Thyroid gland (tissue), 4 donors: ENCODE measurements at regions not wholly inside any gene's neighbourhood (a gene's known extent, or its start where the extent isn't known, plus 50 kb on each side); places are given as distances from the start of the nearest gene placed in this dataset.

Experiments used
- DNase-seq, 2 donors: peaks; one replicate each; pipeline ENCODE4 v3.0.0-alpha.2; 2019
- H3K27ac ChIP-seq, 3 donors: fragments of 200-600 bp; sonication (generic); 1 replicate in 2 of 3; 2 replicates in 1 of 3; pipeline ENCODE4 v1.5.1; 2016 to 2019; ENCODE audit warnings: mild to moderate bottlenecking in 1 of 3, moderate library complexity in 1 of 3
- H3K27me3 ChIP-seq: fragments of 200-600 bp; sonication (generic); one replicate; pipeline ENCODE4 v1.5.1; 2019
- H3K36me3 ChIP-seq, 2 donors: fragments of 200-600 bp; sonication (generic); one replicate each; pipeline ENCODE4 v1.5.1; 2016 to 2019
- H3K4me1 ChIP-seq, 2 donors: fragments of 200-600 bp; sonication (generic); one replicate each; pipeline ENCODE4 v1.5.1; 2017 to 2019
- H3K4me3 ChIP-seq, 3 donors: fragments of 200-600 bp; sonication (generic); replicated peaks in 1 of 3; 1 replicate in 2 of 3; 2 replicates in 1 of 3; pipeline ENCODE4 v1.5.1; 2016; ENCODE audit warnings: mild to moderate bottlenecking in 1 of 3
- H3K9me3 ChIP-seq: fragments of 200-600 bp; sonication (generic); one replicate; pipeline ENCODE4 v1.5.1; 2017
- CTCF ChIP-seq, 6 experiments: fragments of 200-600 bp in 3 of 6; fragments of 450-650 bp in 3 of 6; sonication (generic) in 3 of 6; IDR thresholded peaks; one replicate each; pipeline ENCODE4 v1.5.1; 2016 to 2019; ENCODE audit warnings: antibody characterized with exemption in 6 of 6, mild to moderate bottlenecking in 2 of 6, inconsistent platforms in 1 of 6, moderate library complexity in 1 of 6
- POLR2A ChIP-seq, 2 donors: fragments of 450-650 bp; IDR thresholded peaks; one replicate each; pipeline ENCODE4 v1.6.1; 2017; ENCODE audit warnings: antibody characterized with exemption in 2 of 2, mild to moderate bottlenecking in 2 of 2, moderate library complexity in 1 of 2
- WGBS, 2 donors: methylation state at CpG; one replicate each; pipeline ENCODE4 v1.1.5; 2017; 5-methylcytosine and 5-hydroxymethylcytosine counted together
- intact Hi-C: fragments of 100-400 bp; cut with DNase I; formaldehyde crosslinking; loops from one replicate; pipeline ENCODE4 v1.15.1; 2023

DNA sequence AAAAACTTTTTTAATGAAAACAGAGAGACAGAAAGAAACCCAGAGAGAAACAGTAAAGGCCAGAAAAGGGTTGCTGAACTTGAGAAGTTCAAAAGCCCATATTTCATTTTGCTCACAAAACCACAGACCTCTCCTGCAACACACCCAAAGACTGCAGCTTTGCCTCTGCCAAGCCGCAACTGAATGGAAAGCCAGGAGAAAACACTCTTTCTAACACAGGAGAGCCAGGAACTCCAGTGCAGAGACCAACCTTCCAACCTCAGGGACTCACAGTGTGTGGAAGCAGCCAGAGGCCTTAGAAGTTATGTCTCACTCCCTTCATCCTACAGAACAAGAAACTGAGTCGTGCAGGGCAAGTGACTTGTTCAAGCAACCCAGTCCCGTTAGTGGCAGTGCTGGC is 163.1 kb upstream of the HES1 start:
- intact Hi-C loops = no loop called here
- Histone ChIP-seq H3K27me3 (no peaks in the 10 kb centered on the region), H3K27ac (no peak overlapping the region), H3K4me3 (no peak overlapping the region), H3K4me1 (peaks cover 0 to 14% of the 10 kb centered on the region in 2 donors), H3K36me3 (no peaks in the 10 kb centered on the region), H3K9me3 (no peaks in the 10 kb centered on the region)
- DNase-seq = no peak
- TF ChIP-seq CTCF (IDR thresholded peaks at IDR 0.05) (no peak), POLR2A (IDR thresholded peaks at IDR 0.05) (no peak)
- 84 to 95% methylated on average over 3 of the region's 3 CpGs for WGBS, 2 donors

- H3K9me3 ChIP-seq = no peaks in the 10 kb centered on the region
- intact Hi-C loops = no loop called here
- peaks cover 0 to 14% of the 10 kb centered on the region in 2 donors for H3K4me1 ChIP-seq
- no peak overlapping the region for H3K27ac ChIP-seq
- 73 to 80% methylated on average over 8 of the region's 8 CpGs for WGBS, 2 donors
- H3K36me3 ChIP-seq = no peaks in the 10 kb centered on the region
- no peaks in the 10 kb centered on the region for H3K27me3 ChIP-seq
- no peak overlapping the region for H3K4me3 ChIP-seq
- no peak for TF ChIP-seq POLR2A (IDR thresholded peaks at IDR 0.05)
- TF ChIP-seq CTCF (IDR thresholded peaks at IDR 0.05) = no peak
- no peak for DNase-seq
These were observed 161.7 kb upstream of the HES1 start for GRCh38 chr3:193974191-193974652.

GRCh38 chr3:193974671-193975535 is 161.0 kb upstream of the HES1 start:
- H3K9me3 ChIP-seq = no peaks in the 10 kb centered on the region
- peaks cover 0 to 14% of the 10 kb centered on the region in 2 donors for H3K4me1 ChIP-seq
- no peaks in the 10 kb centered on the region for H3K36me3 ChIP-seq
- no peaks in the 10 kb centered on the region for H3K27me3 ChIP-seq
- TF ChIP-seq POLR2A (IDR thresholded peaks at IDR 0.05) (no peak), CTCF (IDR thresholded peaks at IDR 0.05) (no peak)
- no peak overlapping the region for H3K27ac ChIP-seq
- peak; percentile 40 to 48 for DNase-seq
- intact Hi-C loops = no loop called here
- 48 to 68% methylated on average over 22 of the region's 22 CpGs for whole genome bisulfite sequencing, 2 donors
- no peak overlapping the region for H3K4me3 ChIP-seq

DNA sequence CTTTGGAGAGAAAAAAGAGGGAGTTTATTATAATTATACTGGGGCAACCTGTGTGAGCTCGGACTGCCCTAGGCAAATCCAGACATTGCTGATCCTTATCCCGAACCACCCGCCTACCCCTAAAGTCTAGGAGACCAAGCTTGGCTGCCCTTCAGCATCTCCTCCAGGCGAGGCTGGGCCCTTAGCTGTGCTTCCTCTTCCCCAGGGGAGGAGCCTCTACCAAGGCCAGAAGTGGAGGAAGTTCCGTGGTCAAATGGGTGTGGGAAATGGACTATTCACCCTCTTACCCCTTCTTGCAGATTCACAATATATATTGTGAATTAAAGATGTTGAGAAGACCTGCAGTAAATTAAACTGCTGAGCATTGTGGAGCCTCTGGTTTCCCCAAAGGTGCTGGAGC is 158.3 kb upstream of the HES1 start:
- H3K27ac ChIP-seq = no peak overlapping the region
- WGBS, 2 donors = 86 to 89% methylated on average over 5 of the region's 5 CpGs
- H3K36me3 ChIP-seq = no peaks in the 10 kb centered on the region
- H3K9me3 ChIP-seq = no peaks in the 10 kb centered on the region
- intact Hi-C loops = no loop called here
- no peaks in the 10 kb centered on the region for H3K27me3 ChIP-seq
- no peak for TF ChIP-seq POLR2A (IDR thresholded peaks at IDR 0.05)
- TF ChIP-seq CTCF (IDR thresholded peaks at IDR 0.05) = no peak
- H3K4me1 ChIP-seq = peaks cover 4 to 16% of the 10 kb centered on the region in 2 donors
- no peak for DNase-seq
- H3K4me3 ChIP-seq = no peak overlapping the region

DNA sequence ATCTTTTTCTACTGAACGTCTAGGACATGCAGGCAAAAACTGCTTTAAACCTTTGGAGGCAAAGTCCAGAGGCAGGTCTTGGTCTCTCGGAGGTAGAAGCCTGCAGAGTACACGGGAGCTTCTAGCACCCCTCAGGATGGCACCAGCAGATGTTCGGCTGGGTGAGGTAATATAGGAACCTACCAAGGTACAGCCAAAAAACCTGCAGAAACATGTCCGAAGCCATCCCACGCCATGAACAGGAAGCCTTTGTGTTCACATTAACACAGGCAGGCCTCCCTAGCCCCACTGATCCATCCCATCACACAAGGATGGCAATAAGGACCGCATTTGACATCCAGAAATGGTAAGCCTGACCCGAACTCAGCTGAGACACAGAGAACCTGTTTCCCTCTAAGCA is 157.9 kb upstream of the HES1 start:
- Histone ChIP-seq H3K9me3 (no peaks in the 10 kb centered on the region), H3K27ac (no peak overlapping the region), H3K4me1 (peaks cover 9 to 19% of the 10 kb centered on the region in 2 donors), H3K36me3 (no peaks in the 10 kb centered on the region), H3K4me3 (no peak overlapping the region), H3K27me3 (no peaks in the 10 kb centered on the region)
- 89 to 96% methylated on average over 8 of the region's 8 CpGs for WGBS, 2 donors
- TF ChIP-seq CTCF (IDR thresholded peaks at IDR 0.05) (no peak), POLR2A (IDR thresholded peaks at IDR 0.05) (no peak)
- DNase-seq = no peak
- intact Hi-C loops = no loop called here
